GM18867 (cell line): ENCODE measurements at regions not wholly inside any gene's neighbourhood (a gene's known extent, or its start where the extent isn't known, plus 50 kb on each side); places are given as distances from the start of the nearest gene placed in this dataset.

Source experiments
- ATAC-seq: cut with Tn5 transposase; IDR thresholded peaks from one replicate; pipeline ENCODE4 v1.9.1; 2021; ENCODE audit warnings: mild to moderate bottlenecking, moderate library complexity; ENCODE audit not compliant: unreplicated experiment

- no peak for ATAC-seq
Observed at GRCh38 chr20:57867181-57867803, 157.5 kb upstream of the PMEPA1 start.

DNA sequence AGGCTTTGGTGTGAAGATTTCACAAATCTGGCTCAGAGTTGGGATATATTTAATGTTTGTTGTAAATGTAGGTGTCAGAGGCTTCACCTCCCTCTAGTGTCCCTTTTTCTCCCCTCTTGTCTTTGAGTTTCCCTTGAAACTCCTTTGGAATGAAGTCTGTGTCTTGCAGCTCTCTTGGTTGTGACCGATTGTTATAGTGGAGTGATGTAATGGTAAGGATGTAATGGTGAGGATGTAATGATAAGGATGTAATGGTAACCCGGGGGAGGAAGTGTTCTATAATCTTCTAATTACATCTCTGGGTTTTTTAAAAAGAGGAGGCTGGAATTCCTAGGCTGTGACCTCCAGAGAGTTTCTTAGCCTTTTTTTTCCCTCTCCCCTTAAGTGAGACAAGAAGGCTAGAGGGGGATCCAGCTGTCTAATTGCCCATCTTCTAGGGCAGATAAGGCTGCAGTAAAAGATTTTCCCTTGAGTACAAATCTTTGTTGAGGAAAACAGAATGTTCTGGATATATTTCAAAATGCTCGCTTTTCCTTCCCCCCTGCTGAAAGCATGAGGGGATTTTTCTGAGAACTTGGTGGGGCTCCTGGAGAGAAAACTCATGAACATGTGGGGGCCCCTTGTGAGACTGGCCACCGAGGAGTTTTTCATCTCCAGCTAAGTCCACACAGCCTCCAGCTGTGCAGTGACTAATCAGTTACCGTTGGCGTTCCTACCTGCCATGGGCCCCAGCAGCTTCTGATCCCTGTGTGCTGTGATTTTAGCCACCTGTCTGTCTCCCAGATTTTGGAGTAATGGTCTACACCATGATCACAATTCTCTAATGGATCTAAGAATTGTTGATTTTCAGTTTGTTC, 156.7 kb upstream of the PMEPA1 start:
- ATAC-seq, result no peak

DNA sequence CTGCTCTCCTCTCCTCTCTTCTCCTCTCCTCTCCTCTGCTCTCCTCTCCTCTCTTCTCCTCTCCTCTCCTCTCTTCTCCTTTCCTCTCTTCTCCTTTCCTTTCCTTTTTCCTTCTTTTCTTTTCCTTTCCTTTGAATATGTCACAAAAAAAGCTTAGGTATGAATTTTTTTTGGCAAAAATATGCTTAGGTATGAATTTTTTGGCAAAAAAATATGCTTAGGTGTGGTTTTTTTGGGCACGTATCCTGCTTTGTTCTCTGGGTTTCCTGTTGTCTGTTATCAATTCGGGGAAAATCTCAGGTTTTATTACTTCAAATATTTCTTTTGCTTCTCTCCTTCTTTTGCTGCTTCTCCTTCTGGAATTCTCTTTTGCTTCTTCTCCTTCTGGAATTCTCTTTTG, 155.5 kb upstream of the PMEPA1 start:
- ATAC-seq, result no peak

- ATAC-seq, result no peak
Observed at GRCh38 chr20:57860576-57860975, 150.8 kb upstream of the PMEPA1 start.

DNA sequence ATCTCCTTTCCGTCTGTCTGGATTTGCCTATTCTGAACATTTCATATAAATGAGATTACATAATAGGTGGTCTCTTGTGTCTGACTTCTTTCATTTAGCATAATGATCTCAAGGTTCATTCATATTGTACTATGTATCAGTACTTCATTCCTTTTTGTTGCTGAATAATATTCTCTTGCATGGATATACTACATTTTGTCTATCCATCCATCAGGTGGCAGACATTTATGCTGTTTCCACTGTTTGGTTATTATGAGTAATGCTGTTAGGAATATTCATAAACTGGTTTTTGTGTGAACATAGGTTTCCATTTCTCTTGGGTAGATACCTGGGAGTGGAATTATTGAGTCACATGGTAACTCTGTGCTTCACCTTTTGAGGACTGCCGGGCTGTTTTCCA, 148.2 kb upstream of the PMEPA1 start:
- no peak for ATAC-seq

DNA sequence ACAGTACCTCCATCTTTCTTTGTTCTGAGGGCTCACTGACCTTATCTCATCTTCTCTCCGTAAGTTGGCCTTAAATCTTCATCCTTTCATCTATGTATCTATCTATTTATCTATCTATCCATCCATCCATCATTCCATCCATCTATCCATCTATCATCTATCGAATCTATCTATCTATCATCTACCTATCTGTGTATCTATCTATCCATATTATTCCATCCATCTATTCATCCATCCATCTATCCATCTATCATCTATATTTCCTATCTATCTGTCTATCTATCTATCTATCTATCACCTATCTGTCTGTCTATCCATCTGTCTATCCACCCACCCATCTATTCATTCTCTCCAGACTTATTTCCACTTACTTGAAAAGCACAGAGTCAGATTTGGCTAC, 147.3 kb upstream of the PMEPA1 start:
- ATAC-seq, result no peak

DNA sequence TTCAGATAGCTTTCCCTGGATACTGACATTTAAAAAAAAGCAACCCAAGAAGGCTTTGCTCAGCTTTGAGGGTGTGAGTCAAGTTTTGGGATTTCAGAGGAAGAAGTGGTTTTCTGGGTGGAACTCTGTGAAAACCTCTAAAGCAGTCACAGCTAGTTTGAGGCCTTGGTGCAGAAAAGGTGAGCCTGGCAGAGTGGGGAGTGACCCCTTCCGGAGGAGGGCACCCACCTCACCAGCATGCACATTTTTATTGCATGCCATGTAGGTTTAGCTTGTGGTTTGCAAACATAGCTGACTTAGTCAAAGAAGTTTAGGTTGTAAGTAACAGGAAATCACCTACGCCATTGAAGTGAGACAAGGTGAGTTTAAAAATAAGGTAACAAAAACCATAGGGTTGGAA, 146.8 kb upstream of the PMEPA1 start:
- no peak for ATAC-seq

GRCh38 chr20:57851796-57852195, 142.0 kb upstream of the PMEPA1 start:
- ATAC-seq, result no peak

DNA sequence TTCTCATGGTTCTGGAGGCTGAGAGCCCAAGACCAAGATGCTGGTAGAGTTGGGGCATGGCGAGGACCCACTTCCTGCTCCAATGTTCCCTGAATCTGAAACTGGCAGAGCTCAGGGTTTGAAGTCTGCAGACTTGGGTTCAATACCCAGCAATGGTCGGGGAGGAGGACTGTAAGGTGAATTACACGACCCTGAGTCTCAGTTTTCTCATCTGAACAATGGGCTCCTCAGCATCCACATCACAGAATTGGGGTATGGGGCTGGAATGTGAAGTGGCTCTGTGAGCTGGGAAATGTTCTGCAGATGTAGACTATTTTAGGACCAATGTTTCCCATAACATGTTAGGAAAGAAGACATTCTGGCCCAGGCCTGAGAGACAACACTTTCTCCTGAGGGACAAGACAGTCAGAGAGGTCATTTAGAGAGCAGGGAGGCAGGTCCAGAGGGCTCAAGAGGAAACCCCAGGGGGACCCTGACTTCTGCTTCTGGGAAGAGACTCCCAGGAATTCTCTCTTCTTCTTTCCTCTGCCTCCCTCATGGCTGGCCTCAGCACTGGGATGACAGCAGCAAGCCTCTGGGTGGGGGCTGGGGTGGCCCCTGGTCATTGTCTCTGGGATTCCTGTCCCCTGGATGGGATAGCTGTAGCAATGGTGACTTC, 141.3 kb upstream of the PMEPA1 start:
- ATAC-seq, result no peak

DNA sequence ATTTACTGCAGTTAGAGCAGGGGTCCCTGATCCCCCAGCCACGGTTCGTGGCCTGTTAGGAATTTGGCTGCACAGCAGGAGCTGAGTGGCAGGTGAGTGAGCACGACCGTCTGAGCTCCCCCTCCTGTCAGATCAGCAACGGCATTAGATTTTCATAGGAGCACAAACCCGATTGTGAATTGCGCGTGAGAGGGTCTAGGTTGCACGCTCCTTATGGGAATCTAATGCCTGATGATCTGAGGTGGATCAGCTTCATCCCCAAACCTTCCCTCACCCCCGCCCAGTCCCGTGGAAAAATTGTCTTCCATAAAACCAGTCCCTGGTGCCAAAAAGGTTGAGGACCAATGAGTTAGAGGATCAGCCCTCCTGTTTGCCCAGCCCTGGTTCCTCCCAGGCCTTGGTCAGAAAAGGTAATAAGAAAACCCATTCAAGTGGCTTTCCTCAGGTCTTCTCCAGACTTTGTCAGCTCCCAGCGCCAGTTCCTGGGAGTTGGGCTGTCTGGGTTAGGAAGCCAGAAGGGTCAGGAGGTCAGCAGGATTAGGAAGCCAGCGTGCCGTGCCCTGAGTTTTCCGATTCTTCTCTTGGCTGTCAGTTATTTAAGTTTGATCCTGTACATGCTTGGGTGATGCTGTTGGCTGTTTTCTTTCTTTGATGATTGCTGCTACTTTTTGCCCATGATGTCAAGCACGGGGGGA, 139.9 kb upstream of the PMEPA1 start:
- no peak for ATAC-seq

DNA sequence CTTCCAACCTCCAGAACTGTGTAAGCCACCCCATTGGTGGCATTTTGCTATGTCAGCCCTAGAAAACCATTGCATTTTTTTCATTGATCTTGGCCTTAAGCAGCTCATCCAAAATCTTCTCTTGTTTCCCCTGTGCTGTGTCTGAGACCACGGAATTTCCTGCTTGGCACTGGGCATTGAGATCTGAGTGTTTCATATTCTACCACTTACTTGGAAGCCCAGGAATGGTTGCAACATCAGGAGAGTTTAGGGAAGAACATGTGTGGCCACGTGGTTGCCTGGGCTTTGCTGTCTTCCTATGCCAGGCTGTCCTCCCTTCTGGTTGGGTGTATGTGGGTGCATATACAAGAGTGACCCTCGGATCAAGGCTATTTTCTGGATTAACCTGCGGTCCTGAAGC, 139.3 kb upstream of the PMEPA1 start:
- ATAC-seq, result no peak

GRCh38 chr20:57848282-57848681, 138.5 kb upstream of the PMEPA1 start:
- no peak for ATAC-seq

DNA sequence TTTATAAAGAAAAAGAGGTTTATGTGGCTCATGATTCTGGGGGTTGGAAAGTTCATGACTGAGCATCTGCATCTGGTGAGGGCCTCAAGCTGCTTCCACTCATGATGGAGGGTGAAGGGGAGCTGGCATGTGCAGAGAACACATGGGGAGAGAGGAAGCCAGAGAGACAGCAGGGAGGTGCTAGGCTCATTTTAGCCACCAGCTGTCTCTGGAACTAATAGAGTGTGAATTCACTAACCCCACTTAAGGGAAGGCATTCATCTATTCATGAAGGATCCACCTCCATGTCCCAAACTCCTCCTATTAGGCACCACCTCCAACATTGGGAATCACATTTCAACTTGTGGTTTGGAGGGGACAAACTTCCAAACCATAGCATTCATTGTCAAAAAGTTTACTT, 137.3 kb upstream of the PMEPA1 start:
- ATAC-seq, result no peak

DNA sequence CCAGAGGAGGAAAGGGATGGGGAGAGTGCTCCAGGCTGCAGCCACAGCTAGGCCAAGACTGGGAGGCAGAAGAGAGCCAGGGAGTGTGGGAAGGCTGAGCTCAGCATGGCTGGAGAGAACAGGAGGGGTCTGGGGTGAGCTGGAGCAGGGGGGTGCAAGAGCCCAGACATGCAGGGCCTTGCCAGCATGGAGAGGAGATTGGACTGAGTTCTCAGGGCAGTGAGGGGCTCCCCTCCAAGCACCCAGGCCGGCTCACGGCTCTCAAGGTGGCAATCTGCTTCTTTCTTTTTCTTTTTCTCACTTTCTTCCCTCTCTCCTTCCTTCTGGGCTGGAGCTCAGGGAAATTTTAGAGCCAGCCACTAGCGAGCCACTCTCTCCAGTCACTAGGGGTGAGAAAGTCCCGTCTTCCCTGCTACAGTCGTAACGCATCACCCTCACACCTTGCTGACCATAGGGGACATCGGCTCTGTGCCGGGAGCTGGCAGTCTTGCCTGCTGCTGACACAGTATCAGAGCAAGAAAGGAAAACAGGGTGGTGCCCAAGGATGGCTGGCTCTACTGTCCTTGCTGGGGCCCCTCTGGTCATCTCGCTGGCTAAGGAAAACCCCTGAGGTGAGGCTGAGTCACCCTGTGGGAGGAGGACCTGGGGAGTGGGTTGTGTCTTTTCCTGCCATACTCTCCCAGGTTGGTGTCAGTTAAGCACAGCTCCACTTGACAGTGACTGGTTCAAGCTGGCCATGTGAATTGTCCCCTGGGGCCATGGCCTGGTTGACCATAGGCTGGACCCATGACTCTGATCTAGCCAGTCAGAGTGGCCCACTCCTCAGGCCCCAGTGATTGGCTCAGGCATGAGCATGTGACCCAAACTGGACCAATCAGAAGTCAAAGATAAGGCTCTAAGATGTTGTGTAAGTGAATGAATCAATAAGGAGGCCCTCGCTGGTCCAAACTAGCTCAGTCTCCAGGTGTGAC, 135.1 kb upstream of the PMEPA1 start:
- no peak for ATAC-seq

- ATAC-seq, result no peak
Observed at GRCh38 chr20:57843941-57844625, 134.3 kb upstream of the PMEPA1 start.

DNA sequence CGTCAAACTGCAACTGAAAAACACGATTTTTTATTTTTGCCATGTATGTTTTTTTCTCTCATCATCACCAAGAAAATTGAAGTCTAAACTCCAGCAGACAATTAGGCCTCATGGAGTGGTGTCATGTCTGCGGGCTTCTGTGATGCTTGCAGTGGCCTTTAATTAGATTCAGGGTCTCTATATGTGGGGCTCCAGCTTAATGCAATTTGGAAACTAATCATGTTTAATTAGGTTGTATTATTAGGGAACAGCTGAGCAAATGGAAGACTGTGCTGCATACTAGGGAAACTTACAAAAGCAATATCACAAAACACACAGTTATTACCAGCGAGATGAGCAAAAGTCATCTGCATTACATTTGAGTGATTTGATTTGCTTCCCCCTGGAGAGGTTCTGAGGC, 132.9 kb upstream of the PMEPA1 start:
- ATAC-seq, result no peak

DNA sequence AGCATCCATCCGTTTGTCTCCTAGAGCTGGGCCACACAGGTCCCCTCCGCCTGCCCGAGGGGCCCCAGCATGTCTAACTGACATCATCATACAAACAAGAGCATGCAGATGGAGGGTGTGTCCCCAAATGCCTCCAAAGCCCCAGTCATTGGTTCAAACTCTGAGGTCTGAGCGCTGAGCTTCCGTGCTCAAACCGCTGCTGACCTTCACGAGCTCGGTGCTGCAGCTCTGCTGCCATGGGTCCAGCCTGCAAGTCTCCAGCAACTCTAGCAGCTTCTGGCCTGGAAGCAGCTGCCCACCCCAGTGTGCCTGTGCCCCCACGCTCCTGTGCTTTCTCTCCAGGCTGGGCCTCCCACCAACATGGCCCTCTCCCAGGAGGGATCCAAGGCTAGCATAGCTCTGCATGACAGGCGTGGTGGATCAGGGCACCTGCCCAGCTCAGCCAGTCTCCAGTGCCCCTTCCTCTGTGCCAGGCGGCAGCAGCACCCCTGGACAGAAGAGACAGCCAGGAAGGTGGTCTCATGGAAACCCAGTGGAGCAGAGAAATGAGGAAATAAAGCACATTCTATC, 131.6 kb upstream of the PMEPA1 start:
- no peak for ATAC-seq

GRCh38 chr20:57840504-57841296, 130.9 kb upstream of the PMEPA1 start:
- ATAC-seq, result no peak

DNA sequence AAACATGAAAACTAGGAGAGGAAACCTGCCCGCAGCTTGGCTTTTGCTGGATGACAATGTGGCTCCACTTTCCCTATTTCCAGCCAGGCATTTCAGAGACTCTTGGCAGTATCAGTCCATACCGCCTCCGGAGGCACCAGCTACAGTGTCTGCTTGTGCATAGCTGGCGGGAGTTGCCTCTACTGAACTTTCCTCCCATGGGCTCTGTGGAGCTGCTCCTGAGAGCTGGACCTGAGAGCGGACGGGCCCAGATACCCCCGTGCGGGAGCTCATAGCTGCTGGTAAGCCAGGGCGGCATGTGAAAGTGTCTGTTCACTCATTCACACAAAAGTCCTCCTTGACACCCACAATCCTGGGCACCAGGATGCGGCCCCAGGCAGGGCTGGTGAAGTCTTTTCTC, 130.3 kb upstream of the PMEPA1 start:
- no peak for ATAC-seq
